ENCODE measurements at regions not wholly inside any gene's neighbourhood (a gene's known extent, or its start where the extent isn't known, plus 50 kb on each side); places are given as distances from the start of the nearest gene placed in this dataset.

DNA sequence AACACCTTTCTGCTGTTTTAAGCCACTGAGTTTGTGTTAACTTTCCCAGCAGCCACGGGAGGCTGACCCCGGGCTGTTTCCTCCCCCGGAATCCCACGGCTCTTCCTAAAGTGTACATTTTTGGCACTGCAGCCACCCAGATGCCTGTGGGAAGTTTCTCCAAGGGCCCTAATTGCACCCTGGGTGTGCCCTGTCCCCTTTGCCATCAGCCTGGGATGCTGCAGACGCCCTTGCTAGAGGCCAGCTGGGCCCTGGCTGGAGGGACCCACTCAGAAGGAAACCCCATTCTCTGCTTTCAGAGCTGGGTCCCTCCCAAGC, 883.3 kb downstream of the BRD1 start:
- Histone ChIP-seq H3K36me3 (ENCODE audit: low read depth) (no peaks in the 10 kb centered on the region), H3K4me2 (ENCODE audit: unreplicated experiment) (no peak overlapping the region), H3K4me3 (no peak overlapping the region), H3K4me1 (ENCODE audit: insufficient read depth) (no peaks in the 10 kb centered on the region), H4K20me1 (ENCODE audit: insufficient read depth) (no peaks in the 10 kb centered on the region), H3K9ac (no peak overlapping the region), H2AFZ (no peak overlapping the region), H3K79me2 (ENCODE audit: insufficient read depth) (no peaks in the 10 kb centered on the region), H3K27ac (no peak overlapping the region), H3K9me2 (ENCODE audit: insufficient read depth) (no peaks in the 10 kb centered on the region), H3F3A (ENCODE audit: insufficient read depth) (no peaks in the 10 kb centered on the region), H3K9me3 (ENCODE audit: low read depth) (no peaks in the 10 kb centered on the region), H3K27me3 (replicated peaks; ENCODE audit: insufficient read depth) (no peaks in the 10 kb centered on the region)
- DNase-seq, result no peak
- TF ChIP-seq EZH2phosphoT487 (IDR thresholded peaks at IDR 0.05; ENCODE audit: insufficient read depth, low read depth), result no peak
- TF ChIP-seq EZH2 (IDR thresholded peaks at IDR 0.05; ENCODE audit: insufficient read depth, poor library complexity, severe bottlenecking), result no peak
- in situ Hi-C loops (cut with MboI), result no loop called here
- 21 to 25% methylated on average over 5 of the region's 5 CpGs for WGBS, 2 experiments (ENCODE audit: low coverage in 1 of 2, low lambda C conversion rate in 2 of 2, missing lambda C conversion rate in 2 of 2)

DNA sequence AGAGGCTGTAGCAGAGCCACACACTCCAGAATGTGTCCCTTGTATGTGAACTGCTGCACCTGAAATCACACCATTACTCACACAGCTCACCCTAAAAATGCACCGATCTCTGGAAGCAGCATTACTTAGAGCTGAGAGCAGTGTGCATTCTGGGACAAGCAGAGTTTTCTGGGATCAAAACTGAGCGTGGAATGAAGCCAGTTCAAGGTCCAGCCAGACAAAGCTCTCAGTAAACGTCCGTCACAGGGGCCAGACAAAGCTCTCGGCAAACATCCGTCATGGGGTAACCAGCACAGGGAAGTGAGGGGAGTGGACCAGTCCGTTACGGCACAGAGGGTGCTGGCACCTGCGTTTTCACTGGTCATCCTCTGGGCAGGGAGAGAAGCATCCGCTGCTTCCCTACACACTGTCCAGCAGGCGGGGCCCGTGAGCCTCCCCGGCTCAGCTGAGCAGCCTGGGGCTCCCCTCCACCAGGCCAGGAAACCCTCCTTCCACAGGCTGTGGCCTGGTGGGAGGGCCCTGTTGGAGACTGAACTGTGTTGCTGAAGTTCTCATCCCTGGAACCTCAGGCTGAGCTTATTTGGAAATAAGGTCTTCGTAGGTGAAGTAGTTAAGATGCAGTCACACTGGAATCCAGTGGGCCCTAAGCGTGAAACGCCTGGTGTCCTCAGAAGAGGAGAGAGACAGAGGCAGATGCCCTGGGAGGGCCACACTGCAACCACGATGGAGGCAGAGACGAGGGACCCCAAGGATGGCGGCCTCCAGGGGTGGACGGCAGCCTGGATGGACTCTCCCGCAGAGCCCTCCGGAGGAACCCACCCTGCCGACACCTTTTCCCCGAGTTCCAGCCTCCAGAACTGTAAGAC, 883.9 kb downstream of the BRD1 start:
- TF ChIP-seq EZH2phosphoT487 (IDR thresholded peaks at IDR 0.05; ENCODE audit: insufficient read depth, low read depth) (no peak), EZH2 (IDR thresholded peaks at IDR 0.05; ENCODE audit: insufficient read depth, poor library complexity, severe bottlenecking) (no peak)
- peak; percentile 4 for DNase-seq
- H3K79me2 ChIP-seq (ENCODE audit: insufficient read depth), result no peaks in the 10 kb centered on the region
- no peaks in the 10 kb centered on the region for H3K27me3 ChIP-seq (replicated peaks; ENCODE audit: insufficient read depth)
- H4K20me1 ChIP-seq (ENCODE audit: insufficient read depth), result no peaks in the 10 kb centered on the region
- no peak overlapping the region for H3K9ac ChIP-seq
- no peak overlapping the region for H3K4me2 ChIP-seq (ENCODE audit: unreplicated experiment)
- H3K9me3 ChIP-seq (ENCODE audit: low read depth), result no peaks in the 10 kb centered on the region
- no peaks in the 10 kb centered on the region for H3K4me1 ChIP-seq (ENCODE audit: insufficient read depth)
- H2AFZ ChIP-seq, result no peak overlapping the region
- H3K36me3 ChIP-seq (ENCODE audit: low read depth), result no peaks in the 10 kb centered on the region
- no peak overlapping the region for H3K4me3 ChIP-seq
- no peaks in the 10 kb centered on the region for H3F3A ChIP-seq (ENCODE audit: insufficient read depth)
- 36 to 40% methylated on average over 20 to 24 of the region's 24 CpGs for WGBS, 2 experiments (ENCODE audit: low coverage in 1 of 2, low lambda C conversion rate in 2 of 2, missing lambda C conversion rate in 2 of 2)
- in situ Hi-C loops (cut with MboI), result no loop called here
- no peaks in the 10 kb centered on the region for H3K9me2 ChIP-seq (ENCODE audit: insufficient read depth)
- no peak overlapping the region for H3K27ac ChIP-seq

DNA sequence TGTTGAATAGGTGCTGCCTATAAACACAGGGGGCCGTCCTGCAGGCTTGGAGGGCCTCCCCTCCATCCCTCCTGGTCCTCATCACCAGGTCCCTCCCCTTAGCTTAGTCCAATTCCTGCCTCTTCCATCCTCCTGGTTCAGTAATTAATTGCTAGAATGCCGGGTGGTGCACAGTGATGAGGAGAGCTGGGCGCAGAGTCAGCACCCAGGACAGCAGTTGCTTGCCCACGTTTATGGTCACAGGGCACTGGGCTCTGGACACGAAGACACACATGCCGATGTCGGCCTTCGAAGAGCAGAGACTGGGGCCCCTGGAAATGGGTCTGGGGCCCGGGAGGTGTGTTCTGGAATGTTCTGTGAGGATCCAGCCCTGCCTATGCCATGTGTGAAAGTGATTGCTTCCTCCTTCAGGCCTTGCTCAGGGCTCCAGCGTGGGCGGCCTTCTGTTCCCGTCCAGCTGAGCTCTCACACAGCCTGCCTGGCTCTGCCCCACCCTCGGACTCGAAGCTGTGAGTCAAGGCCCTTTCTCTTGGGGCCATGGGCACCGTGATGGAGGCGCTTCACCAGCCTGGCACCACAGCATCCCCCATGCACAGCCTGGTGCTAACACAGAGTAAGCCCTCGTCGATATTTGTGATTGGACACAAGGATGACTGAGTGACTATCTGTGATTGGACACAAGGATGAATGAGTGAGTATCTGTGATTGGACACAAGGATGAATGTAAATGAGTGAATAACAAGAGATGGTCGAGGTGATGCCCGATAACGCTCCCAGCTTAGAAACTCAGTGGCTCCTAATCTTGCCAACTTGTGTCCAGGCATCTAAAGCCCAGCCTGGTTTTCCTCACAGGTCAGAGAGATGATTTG, 884.7 kb downstream of the BRD1 start:
- H3K9me2 ChIP-seq (ENCODE audit: insufficient read depth), result no peaks in the 10 kb centered on the region
- in situ Hi-C loops (cut with MboI), result no loop called here
- no peaks in the 10 kb centered on the region for H3K36me3 ChIP-seq (ENCODE audit: low read depth)
- no peak for TF ChIP-seq EZH2 (IDR thresholded peaks at IDR 0.05; ENCODE audit: insufficient read depth, poor library complexity, severe bottlenecking)
- no peak for TF ChIP-seq EZH2phosphoT487 (IDR thresholded peaks at IDR 0.05; ENCODE audit: insufficient read depth, low read depth)
- 48 to 55% methylated on average over 21 of the region's 21 CpGs for WGBS, 2 experiments (ENCODE audit: low coverage in 1 of 2, low lambda C conversion rate in 2 of 2, missing lambda C conversion rate in 2 of 2)
- no peak overlapping the region for H3K4me3 ChIP-seq
- no peaks in the 10 kb centered on the region for H3K9me3 ChIP-seq (ENCODE audit: low read depth)
- no peaks in the 10 kb centered on the region for H3F3A ChIP-seq (ENCODE audit: insufficient read depth)
- H3K79me2 ChIP-seq (ENCODE audit: insufficient read depth), result no peaks in the 10 kb centered on the region
- no peak overlapping the region for H3K4me2 ChIP-seq (ENCODE audit: unreplicated experiment)
- H3K27me3 ChIP-seq (replicated peaks; ENCODE audit: insufficient read depth), result no peaks in the 10 kb centered on the region
- no peaks in the 10 kb centered on the region for H4K20me1 ChIP-seq (ENCODE audit: insufficient read depth)
- H3K4me1 ChIP-seq (ENCODE audit: insufficient read depth), result no peaks in the 10 kb centered on the region
- H3K27ac ChIP-seq, result no peak overlapping the region
- H2AFZ ChIP-seq, result no peak overlapping the region
- no peak for DNase-seq
- no peak overlapping the region for H3K9ac ChIP-seq

DNA sequence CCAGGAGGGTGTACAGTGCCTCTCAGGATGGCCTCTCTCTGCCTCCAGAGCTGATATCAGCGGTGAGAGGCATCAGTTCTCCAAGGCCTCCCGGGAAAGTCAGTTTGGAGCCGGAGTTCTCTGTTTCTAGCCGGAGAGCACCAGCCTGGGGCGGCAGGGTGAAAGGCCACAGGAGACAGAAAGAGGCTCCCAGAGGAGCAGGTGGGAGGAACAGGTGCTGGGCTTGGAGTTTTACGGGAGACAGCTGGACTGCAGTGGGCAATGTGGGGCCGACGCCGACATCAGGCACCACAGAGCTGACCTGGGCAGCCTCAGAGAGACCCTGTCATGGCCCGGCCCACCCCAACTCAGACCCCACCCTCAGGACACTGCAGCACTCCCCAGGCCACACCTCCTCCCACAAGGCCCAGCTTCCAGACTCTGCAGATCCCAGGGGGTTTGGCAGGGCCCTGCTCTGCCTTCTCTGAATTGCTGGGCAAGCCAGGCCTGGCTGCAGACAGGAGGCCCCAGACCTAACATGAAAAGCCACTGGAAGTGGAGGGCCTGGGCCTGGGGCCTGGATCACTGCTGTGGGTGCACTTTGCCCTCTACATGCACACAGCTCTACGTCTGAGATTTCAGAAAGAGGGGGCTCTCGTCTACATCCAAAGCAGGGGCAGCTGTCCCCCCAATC, 885.6 kb downstream of the BRD1 start:
- no peak overlapping the region for H2AFZ ChIP-seq
- H3K9ac ChIP-seq, result no peak overlapping the region
- H3K9me3 ChIP-seq (ENCODE audit: low read depth), result no peaks in the 10 kb centered on the region
- no peaks in the 10 kb centered on the region for H4K20me1 ChIP-seq (ENCODE audit: insufficient read depth)
- H3K27ac ChIP-seq, result no peak overlapping the region
- DNase-seq, result no peak
- H3K4me1 ChIP-seq (ENCODE audit: insufficient read depth), result no peaks in the 10 kb centered on the region
- H3K27me3 ChIP-seq (replicated peaks; ENCODE audit: insufficient read depth), result no peaks in the 10 kb centered on the region
- H3K36me3 ChIP-seq (ENCODE audit: low read depth), result no peaks in the 10 kb centered on the region
- no peaks in the 10 kb centered on the region for H3F3A ChIP-seq (ENCODE audit: insufficient read depth)
- no peak overlapping the region for H3K4me2 ChIP-seq (ENCODE audit: unreplicated experiment)
- H3K4me3 ChIP-seq, result no peak overlapping the region
- 48 to 58% methylated on average over 12 of the region's 12 CpGs for WGBS, 2 experiments (ENCODE audit: low coverage in 1 of 2, low lambda C conversion rate in 2 of 2, missing lambda C conversion rate in 2 of 2)
- in situ Hi-C loops (cut with MboI), result no loop called here
- TF ChIP-seq EZH2phosphoT487 (IDR thresholded peaks at IDR 0.05; ENCODE audit: insufficient read depth, low read depth) (no peak), EZH2 (IDR thresholded peaks at IDR 0.05; ENCODE audit: insufficient read depth, poor library complexity, severe bottlenecking) (no peak)
- no peaks in the 10 kb centered on the region for H3K79me2 ChIP-seq (ENCODE audit: insufficient read depth)
- no peaks in the 10 kb centered on the region for H3K9me2 ChIP-seq (ENCODE audit: insufficient read depth)
